ENCODE measurements at regions not wholly inside any gene's neighbourhood (a gene's known extent, or its start where the extent isn't known, plus 50 kb on each side); places are given as distances from the start of the nearest gene placed in this dataset.
A peak's percentile ranks its signal among the peaks of the same experiment; 100 is the strongest.

DNA sequence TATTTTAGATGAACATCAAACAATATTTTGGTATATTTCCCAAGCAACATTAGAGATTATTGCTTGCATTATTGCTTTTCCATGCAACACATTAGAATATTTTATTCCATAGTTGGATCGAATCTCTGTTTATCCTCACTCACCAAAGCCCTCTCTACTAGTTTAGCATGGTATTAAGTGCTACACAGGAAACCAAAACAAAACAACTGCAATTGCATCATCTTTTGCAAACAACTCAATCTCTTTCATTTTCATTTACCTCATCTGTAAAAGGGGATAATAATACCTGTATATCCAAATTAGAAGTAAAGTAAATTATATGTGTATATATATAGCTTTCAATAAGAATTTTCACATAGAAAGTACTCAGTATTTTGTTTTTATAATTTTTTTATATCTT lies 147.8 kb upstream of the PCDH9 start:
- DNase-seq (ENCODE audit: low read depth, low spot score): no peak

DNA sequence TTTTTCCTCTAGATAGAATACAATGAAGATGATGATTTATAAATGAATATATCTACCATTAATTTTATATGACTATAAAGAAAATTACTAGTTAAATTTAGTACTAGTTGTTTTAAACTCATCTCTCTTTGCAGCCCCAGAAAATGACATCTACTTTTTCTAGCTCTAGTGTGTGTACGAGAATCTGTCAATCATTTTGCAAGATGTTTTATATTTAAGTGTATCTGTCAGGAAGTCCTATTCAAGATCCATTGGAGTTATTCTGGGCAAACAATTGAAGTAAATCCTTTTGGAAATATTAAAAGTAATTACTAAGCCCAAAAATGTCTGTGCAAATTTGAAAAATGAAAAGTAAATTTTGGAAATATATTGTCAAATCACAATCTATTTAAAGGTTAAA lies 144.3 kb upstream of the PCDH9 start:
- no peak for DNase-seq (ENCODE audit: low read depth, low spot score)

DNA sequence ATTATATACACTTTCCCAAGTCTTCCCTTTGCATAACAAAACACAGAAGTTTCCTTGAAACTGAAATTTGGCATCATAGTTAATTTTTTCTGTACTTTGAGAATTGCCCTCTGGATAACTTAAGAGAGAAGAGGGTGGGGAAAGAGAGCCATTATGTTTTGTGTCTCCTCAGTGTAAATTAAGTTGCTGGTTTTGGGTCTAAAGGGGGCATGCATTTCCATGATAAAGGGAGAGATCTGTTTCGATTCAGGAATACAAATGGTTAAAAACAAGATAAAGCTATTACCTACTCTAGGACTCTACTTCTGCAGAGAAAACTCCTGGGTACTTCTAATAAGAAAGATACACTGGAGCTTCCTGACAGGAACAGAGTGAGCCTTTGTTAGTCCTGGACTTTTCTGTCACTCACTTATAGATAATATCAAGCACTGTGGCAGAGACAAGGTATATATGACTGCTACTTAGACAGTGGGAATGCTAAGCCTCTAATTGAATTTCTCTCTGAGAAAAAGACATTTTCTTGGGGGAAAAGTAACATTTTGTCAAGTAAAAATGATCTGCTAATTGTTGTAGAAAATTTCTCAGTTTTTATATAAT lies 142.8 kb upstream of the PCDH9 start:
- no peak for DNase-seq (ENCODE audit: low read depth, low spot score)

DNA sequence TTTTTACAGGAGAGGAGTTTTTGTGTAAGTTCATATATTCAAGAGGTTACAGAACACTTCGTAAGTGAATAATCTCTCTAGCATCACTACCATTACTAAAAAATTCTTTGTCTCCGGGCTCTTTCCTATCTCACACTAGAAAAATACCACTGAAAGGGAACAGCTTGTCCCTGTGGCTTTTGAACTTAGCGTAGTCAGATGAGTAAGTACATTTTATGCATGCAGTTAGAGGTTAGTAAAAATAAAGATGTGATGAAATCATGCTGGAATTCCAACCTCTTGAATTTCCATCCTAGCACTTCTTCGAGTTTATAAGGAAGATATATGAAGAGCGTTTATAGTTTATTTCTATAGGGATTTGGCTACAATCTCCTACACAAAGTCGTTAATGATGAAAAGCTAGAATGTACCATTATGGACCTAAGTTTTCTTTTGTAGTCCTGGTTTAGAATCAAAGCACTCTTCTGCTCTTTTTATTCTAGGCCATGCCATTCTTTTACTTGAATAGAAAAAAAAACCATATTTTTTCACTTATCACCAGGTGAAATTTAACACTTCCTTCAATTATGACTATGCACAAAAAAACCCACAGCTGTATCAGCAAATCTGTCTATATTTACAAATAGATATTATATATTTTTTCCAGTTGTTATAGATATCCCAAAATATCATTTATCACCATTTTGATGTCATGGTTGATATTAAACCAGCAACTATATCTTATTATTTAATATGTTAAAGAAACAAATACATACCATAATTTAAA lies 139.9 kb upstream of the PCDH9 start:
- DNase-seq (ENCODE audit: low read depth, low spot score): no peak

DNA sequence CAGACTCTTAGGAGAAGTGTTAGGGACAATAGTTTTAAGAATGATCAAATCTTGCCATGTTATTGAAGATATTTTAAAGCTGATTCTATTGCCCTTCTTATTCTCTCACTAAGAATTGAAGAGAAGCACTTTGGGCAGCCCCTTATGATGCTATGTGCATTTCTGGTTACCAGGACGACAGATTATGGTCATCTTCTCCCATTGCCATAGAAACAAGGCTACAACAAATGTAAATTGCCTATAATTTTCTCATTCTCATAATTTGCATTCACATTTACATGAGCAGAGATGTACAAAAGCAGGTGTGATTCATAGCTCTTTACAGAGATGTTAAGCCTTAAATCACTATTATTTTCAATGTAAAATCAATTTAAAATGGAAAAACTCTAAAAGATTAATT lies 137.3 kb upstream of the PCDH9 start:
- no peak for DNase-seq (ENCODE audit: low read depth, low spot score)

DNA sequence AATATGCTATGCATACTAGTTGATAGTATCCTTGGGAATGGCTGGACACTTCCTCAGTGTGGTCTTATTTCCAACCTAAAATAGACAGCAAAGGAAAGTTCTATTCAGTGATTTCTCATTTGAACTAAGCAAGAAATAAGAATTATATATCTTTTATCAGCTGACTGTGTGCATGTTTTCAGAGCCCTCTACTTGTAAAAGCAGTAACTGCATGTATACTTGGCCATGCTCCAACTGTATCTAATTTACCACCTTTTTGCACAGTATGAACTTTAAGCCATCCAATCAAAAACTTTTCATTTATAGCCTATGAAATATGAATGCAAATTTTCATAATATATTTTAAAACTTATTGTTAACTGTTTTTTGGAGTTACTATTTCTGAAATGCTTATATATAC lies 136.4 kb upstream of the PCDH9 start:
- DNase-seq (ENCODE audit: low read depth, low spot score): no peak

DNA sequence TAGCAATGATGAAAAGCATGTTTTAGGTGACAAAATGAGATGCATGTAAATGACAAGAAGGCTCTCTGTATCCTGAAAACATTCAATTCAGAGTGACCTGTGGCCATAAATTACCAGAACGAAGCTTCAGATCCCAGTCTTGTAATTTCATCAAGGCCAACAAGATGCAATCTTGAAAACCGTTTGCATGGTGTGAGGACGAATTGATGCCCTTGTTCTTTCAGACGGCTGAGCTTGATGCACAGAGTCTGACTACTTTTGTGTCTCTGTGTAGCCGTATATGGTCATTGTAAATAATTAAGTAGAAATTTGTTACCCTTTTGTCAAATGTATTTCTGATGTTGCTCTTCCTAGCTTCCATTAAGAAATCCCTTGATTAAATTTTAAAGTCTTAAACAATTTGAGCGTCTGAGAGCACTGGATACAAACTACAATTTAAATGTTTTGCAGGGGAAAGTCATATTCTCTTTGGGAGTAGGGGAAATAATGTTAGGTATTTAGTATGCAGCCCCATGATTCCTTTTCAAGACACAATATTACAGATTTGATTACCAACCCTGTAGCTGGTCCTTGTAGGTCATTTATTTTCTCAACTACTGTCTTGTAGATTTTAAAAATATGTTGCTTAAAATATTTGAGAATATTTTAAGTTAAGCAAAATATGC lies 125.8 kb upstream of the PCDH9 start:
- no peak for DNase-seq (ENCODE audit: low read depth, low spot score)

DNA sequence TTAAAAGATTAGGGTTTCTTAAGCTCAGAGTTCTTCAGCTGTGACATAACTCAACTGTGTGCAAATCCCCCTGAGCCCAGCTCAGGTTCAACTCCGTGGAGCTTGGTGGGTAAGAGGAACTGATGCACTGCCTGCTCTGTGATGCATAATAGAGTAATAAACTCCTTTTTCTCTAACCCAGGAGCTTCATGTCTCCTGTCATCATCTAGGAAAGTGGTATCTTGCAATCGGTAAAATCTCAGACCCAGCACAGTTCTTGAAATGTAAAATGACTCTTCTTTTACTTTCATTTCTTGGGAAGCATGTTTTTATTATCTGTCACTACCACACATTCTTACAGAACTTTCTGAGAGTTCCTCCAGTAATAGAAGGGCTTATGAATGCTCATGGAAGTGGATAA lies 123.8 kb upstream of the PCDH9 start:
- no peak for DNase-seq (ENCODE audit: low read depth, low spot score)

DNA sequence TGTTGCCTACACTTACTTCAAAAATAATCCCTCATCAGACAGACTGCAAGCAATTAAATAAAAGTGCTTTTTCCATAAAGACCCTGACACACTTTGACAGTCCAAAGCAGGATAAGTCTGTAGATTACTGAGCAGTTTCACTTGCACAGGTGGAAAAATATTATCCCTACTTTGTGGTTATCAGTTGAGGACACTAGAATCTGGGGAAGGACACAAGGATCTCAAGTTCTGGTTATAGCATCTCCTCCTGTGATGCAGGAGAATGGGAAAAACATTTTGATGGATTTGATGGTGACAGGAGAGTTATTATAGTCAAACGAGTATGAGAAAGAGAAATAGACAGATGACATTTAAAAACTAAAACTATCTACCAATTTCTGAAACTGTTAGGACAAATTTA lies 122.9 kb upstream of the PCDH9 start:
- DNase-seq (ENCODE audit: low read depth, low spot score): no peak

DNA sequence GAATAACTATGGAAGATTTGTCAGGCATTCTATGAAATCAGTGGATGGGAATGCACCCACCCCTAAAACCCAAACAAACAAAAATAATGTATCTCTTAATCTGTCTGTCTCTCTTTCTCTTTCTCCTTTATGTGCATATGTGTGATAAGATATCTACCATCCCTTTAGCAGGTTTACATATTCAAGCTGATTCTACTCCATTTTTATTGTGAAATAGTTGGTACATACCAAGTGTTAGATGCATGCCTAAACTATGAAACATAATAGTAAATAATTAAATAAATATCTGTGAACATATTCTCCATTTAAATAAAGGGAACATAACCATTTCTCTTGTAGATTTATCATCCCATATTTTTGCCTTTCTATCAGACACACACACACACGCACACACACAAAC lies 121.8 kb upstream of the PCDH9 start:
- DNase-seq (ENCODE audit: low read depth, low spot score): no peak

DNA sequence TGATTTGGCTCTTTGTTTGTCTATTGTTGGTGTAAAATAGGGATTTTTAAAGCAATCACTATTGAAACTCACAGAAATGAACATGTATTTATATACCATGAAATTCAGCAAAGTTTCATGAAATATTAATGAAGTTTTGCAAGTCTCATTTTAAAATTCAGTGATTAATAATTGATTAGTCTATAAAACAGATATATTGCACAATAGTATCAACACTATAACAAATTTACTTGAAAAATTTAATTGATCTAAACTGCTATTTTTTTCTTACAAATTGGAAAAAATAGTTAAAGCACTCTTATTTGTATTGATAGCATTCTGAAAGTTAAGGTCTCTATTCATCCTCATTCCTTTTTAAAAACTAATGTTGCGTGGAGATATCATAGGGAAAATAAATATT lies 121.0 kb upstream of the PCDH9 start:
- no peak for DNase-seq (ENCODE audit: low read depth, low spot score)

DNA sequence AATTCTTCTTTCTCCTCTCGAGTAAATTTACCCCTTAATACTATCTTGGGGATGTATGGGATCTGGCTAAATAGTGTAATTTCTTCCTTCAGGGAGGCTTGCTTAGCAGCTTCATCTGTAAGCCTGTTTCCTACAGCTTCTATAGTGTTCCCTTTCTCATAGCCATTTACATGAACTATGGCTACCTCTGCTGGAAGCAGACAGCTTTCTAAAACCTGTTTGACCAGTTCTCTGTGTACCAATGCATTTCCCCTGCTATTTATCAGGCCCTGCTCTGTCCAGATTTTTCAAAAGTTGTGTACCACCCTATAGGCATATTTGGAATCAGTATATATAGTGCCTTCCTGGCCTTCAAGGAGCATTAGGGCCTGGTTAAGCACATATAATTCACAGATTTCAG lies 113.6 kb upstream of the PCDH9 start:
- DNase-seq (ENCODE audit: low read depth, low spot score): peak; percentile 11

DNA sequence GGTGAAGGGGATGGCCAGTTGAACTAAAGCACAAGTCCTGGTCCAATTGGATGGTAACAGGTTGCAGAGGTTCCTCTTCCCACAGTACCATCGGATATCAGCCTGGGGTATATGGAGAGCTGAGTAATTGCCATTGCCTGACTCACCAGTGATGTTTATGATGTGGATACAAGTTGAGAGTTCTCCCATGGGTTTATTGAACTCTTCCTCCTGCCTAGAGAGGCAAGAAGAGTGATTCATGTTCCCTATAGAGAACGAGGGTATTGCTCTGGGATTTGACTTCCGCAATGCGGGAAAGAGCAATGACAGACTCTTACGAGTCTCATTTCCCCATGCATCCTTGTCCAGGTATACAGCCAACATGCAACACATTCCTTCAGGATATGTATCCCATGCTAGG lies 111.3 kb upstream of the PCDH9 start:
- no peak for DNase-seq (ENCODE audit: low read depth, low spot score)

DNA sequence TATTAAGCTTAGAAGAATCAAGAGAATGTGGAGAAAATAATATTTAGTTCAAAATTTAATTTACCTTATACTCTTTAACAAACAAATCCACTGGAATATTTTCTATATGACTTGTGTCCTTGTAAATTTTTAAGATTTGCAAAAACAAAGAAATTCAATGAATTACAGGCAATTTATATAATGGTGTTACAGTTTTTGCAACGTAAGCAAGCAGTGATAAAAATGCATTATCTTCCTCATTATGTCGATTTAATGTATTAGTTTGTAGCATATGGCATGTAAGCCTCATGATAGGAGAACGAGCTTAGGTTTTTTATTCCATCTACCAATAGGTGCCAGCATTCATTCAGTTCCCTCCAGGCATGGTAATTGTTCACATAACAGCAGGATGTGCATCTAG lies 100.0 kb upstream of the PCDH9 start:
- DNase-seq (ENCODE audit: low read depth, low spot score): no peak

DNA sequence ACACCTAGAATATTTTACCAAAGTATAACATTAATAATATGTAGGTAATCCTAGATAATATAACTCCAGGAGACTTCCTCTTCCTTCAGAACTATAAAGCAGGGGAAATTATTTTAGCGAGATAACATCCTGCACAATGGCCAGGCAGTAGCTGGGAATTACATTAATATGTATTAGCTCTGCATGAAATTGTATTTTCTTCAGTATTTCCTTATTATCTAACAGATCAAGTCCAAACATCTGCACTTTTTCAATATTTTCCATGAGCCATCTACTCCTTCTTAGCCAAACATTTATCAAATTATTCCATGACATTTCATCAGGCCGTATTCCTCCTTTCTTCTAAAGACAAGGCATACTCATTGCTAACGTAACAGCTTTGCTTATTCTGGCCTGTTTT lies 98.8 kb upstream of the PCDH9 start:
- DNase-seq (ENCODE audit: low read depth, low spot score): no peak

DNA sequence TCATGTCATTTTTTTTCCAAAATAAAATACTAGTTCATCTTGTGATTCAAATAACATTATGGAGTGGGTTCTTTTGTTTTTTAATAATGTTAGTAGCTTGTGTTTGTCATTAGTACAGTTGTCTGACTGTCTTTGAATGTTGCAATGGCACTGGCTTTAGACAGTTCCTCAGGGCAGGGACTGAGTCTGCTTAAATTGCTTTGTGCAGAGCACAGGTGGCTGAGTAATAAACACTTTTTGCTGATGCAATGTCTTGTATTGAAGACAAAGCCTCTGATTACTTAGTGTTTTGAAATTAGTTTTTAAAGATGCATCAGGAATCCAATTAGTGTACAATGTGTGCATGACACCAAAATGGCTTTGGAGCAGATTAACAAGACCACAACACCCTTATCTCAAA lies 88.7 kb upstream of the PCDH9 start:
- no peak for DNase-seq (ENCODE audit: low read depth, low spot score)

DNA sequence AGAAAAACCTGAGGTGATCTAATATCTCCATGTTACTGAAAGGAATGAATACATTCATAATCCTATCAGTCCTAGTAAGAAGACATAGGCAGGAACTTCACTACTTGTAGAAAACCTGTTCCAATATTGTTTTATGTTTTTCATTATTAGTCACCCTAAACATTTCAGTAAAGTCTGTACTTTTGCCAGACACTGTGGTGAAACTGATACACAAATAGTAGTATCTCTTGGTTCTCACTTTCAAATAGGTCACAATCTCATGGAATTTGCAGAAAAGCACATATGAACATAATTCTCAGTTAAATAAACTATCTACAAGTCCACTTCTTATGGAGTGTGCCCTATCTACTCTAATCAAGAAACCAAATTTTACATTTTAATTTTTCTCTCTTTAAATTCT lies 88.3 kb upstream of the PCDH9 start:
- DNase-seq (ENCODE audit: low read depth, low spot score): no peak

DNA sequence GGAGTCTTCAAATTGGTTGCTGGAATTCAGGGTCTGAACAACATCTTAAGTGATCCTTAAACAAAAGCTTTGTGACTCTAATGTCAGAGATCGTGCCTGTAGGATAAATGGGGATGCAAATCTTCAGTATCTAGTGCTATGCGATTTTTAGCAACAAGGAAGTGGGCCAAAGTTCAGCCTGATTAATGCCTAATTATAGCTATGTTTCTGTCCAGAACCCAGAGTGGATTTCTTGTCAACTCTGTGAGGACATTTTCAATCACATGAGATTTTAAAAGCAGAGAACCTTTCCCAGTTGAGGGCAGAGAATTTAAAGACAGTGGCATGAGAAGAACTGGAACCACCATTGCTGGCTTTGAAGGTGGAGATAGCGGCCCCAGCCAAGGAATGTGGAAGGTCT lies 84.3 kb upstream of the PCDH9 start:
- DNase-seq (ENCODE audit: low read depth, low spot score): no peak

DNA sequence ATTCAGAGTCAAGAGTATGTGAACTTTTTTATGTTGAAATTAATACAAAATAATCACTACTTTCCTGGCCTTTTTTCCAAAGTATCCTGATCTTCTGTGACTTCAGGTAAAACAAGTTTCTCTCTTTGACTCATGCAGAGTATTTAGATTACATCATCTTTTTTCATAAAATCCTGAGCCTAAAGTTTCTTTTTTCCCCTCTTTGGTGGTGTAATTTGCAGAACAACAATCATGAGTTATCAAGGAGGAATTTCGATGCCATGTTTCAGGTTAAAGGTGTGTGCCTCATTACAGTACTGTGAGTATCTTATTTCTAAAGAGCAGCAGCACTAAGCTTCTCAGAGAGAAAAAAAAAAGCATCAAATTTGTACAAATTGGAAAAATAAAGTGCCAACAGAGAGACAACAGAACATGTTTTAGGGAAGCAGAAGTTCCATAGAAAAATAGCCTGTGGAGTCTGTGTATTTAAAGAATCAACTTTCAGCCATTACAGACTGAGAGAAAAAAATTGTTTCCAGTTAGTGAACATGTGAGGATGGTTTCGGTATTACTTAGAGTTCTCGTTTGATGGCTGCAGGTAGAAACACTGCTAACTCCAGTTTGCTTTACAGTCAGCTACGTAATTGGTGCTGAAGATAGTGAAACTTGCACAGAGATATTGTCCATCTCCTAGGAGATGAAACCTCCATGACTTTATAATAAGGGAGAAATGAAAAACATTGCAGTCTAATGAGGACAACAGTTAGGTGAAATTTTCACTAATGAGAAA lies 78.1 kb upstream of the PCDH9 start:
- no peak for DNase-seq (ENCODE audit: low read depth, low spot score)

DNA sequence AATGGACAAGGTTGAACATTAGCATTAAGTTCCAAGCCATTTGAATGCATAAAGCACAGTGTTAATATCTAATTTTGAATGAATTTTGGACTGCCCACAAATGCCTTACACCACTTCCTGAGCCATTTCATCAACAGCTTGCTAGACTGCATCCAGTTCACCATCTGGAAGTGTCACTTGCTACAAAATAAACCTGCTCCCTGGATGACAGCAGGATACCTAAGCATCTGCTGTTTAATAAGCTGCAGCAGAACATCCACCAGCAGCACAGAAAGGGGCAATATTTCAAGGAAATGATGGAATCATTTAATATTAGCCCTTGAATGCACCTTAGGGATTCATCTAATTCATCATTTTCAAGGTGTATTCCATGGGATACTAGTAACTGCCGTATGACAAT lies 76.6 kb upstream of the PCDH9 start:
- no peak for DNase-seq (ENCODE audit: low read depth, low spot score)

DNA sequence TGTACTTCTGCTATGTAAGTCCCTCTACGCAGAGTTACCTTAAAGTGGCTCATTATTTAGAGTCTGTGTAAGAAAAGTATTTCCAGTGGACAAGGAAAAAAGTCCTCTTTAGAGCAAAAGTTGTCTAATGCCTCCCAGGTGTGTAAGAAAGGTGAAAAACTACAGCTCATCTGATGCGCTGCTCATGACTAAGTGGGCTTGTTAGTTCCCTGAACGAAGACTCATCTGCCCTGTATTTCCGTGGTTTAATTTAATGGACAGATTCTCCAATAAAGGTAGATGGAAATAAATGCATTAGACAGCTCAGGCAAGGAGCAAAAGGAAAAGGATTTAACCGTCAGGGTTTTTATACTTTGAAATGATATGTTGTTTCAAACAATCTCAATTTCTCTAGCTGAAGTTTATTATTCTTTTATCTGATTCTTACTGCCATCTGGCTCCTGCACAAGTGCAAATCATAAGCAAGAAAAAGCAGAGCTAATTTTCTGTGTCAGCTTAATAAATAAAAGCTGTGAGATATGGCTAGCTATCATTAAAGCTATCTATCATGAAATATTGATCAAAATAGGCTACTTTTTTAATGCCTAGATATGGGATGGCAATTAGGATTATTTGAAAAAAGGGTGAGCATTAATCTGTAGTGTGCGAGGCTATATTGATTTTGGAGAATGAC lies 73.7 kb upstream of the PCDH9 start:
- no peak for DNase-seq (ENCODE audit: low read depth, low spot score)

DNA sequence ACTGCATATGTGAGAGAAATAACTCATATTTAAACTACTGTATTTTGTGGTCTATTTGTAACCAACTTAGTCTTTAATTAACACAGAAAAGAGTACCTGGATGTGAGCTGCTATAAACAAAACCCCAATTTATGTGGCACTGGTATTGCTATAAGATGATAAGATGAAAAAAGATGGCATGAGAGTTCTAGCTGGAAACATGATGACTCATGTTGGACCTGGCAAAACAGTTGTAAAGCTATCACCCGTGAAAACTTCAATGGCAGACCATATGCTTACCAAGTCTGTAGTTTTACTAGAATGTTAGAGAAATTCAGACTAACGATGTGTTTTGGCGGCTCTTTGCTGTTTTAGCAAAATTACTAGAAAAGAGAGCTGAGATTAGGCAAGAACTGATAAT lies 69.6 kb upstream of the PCDH9 start:
- no peak for DNase-seq (ENCODE audit: low read depth, low spot score)

Measured in ELF-1 (cell line).